PC-9 (cell line): ENCODE measurements at regions not wholly inside any gene's neighbourhood (a gene's known extent, or its start where the extent isn't known, plus 50 kb on each side); places are given as distances from the start of the nearest gene placed in this dataset.
"Not testable (repeated sequence)": the region's sequence is repeated elsewhere in the genome, so short reads cannot be mapped to it uniquely, and the experiment has no call there.

Experiments used
- EZH2 ChIP-seq: fragments of 200-600 bp; sonication (generic); IDR thresholded peaks from 2 replicates; pipeline ENCODE4 v1.8.0; 2017; ENCODE audit warnings: antibody characterized with exemption, low read depth
- TF ChIP-seq, protein P1 (sequence below): fragments of 200-600 bp; sonication (generic); conservative IDR thresholded peaks from 2 replicates; pipeline ENCODE4 v1.6.1; 2017; ENCODE audit warnings: mixed run types, antibody characterized with exemption, mild to moderate bottlenecking, moderate library complexity

DNA sequence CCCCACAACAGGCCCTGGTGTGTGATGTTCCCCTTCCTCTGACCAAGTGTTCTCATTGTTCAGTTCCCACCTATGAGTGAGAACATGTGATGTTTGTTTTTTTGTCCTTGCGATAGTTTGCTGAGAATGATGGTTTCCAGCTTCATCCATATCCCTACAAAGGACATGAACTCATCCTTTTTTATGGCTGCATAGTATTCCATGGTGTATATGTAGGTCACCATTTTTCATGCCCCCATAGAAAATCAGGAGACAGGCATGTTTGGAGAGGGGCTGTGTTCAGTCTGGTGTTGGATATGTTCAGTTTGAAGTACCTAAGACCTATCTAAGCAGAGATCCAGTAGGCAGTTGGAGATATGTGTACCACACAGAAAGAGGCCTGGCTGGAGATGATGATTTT lies 111.2 kb downstream of the MTX3 start:
- TF ChIP-seq, protein P1, sequence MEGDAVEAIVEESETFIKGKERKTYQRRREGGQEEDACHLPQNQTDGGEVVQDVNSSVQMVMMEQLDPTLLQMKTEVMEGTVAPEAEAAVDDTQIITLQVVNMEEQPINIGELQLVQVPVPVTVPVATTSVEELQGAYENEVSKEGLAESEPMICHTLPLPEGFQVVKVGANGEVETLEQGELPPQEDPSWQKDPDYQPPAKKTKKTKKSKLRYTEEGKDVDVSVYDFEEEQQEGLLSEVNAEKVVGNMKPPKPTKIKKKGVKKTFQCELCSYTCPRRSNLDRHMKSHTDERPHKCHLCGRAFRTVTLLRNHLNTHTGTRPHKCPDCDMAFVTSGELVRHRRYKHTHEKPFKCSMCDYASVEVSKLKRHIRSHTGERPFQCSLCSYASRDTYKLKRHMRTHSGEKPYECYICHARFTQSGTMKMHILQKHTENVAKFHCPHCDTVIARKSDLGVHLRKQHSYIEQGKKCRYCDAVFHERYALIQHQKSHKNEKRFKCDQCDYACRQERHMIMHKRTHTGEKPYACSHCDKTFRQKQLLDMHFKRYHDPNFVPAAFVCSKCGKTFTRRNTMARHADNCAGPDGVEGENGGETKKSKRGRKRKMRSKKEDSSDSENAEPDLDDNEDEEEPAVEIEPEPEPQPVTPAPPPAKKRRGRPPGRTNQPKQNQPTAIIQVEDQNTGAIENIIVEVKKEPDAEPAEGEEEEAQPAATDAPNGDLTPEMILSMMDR = not testable (repeated sequence)
- not testable (repeated sequence) for TF ChIP-seq EZH2
